AG10803 (cell line): ENCODE measurements at regions not wholly inside any gene's neighbourhood (a gene's known extent, or its start where the extent isn't known, plus 50 kb on each side); places are given as distances from the start of the nearest gene placed in this dataset.

Source experiments
- DNase-seq: peaks from one replicate; pipeline ENCODE4 v3.0.0; 2010; ENCODE audit warnings: low read depth
- H3K4me3 ChIP-seq: 2 replicates; pipeline ENCODE4 v1.5.1; 2011; ENCODE audit warnings: mild to moderate bottlenecking, low read length, control low read depth
- CTCF ChIP-seq: conservative IDR thresholded peaks from 2 replicates; pipeline ENCODE4 v1.5.1; 2011; ENCODE audit warnings: mild to moderate bottlenecking, low read length, control low read depth, inconsistent platforms

DNA sequence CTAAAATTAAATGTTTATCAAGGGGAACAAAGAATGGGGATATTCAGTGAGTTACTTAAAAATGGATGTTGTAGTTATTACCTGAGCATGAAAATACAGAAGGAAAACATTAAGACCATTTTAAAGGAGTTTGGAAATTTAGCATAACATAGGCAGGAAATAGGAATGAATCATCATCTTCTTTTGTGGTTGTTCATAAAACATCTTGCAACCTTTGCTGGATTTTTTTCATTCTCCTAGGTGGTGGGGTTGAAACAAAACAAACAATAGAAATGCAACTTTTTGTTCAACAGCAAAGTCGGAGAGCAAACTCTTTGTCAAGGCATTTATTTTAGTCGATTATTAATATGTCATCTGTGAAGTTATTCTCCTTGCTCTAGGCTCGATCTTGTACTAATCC is 275.1 kb downstream of the IPO8 start:
- no peak for TF ChIP-seq CTCF

GRCh38 chr12:30417697-30418231 is 277.9 kb downstream of the IPO8 start:
- peak; percentile 86 for DNase-seq
- TF ChIP-seq CTCF = no peak
- no peak overlapping the region for H3K4me3 ChIP-seq

More for the DNA sequence above, 275.1 kb downstream of the IPO8 start:
- H3K4me3 ChIP-seq = no peak overlapping the region
- peak; percentile 8 for DNase-seq

DNA sequence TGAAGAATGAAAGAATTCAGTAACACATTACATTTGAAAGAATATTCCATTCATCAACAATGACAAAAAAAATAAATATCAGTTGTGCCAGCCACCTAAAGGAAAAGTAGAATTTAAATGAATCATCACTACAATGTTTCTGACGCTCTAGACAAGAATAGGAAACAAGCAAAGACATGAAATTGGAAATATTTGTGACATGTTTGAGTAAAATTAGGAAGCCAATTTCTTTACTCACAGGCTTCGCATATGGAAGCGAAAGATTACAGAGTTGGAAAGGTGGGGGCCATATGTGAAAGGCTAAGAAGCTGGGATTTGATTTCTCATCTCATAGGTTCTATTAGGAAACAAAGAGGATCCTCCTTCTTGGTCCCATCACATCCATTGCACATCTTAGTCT is 279.0 kb downstream of the IPO8 start:
- DNase-seq = no peak
- TF ChIP-seq CTCF = no peak
- H3K4me3 ChIP-seq = no peak overlapping the region

DNA sequence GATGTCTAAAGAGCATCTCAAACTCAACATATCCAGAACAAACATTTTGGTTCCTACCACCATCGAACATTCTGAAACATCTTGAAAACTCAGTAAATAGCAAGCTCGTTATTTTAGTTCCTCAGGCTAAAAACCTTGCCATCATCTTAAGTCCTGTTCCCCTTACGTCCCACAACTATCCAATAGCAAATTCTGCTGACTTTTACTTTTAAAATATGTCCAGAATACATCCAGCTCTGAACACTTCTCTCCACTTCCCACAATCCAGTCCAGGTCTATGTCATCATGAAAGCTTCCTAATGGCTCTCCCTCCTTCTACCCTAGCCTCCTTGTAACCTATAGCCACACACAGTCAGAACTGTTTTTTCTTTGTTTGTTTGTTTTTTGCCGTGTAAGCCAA is 279.9 kb downstream of the IPO8 start:
- no peak for DNase-seq
- TF ChIP-seq CTCF = no peak
- H3K4me3 ChIP-seq = no peak overlapping the region

GRCh38 chr12:30414507-30414906 is 281.2 kb downstream of the IPO8 start:
- TF ChIP-seq CTCF = no peak
- no peak overlapping the region for H3K4me3 ChIP-seq
- DNase-seq = no peak

DNA sequence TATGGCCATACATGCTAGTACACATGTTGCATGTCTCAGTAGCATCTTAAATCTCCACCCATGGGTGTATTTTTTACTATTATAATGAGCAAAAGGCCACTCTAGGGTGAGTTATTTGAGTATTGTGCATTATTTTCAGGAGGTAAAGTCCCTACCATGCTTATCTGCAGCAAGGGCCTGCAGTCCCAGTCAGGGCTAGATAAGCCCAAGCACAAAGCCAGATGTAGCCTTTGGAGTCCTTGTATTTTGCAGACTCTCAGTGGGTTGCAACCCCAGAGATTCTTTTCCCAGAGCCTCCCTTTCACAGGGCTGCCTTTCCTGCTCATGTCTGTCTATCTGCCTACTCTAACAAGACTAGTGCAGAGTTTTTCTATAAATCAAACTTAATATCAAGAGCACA is 295.3 kb downstream of the IPO8 start:
- no peak for DNase-seq
- no peak overlapping the region for H3K4me3 ChIP-seq
- TF ChIP-seq CTCF = no peak

GRCh38 chr12:30399859-30400258 is 295.8 kb downstream of the IPO8 start:
- H3K4me3 ChIP-seq = no peak overlapping the region
- no peak for DNase-seq
- no peak for TF ChIP-seq CTCF
